T-cell (primary cell): ENCODE measurements at regions not wholly inside any gene's neighbourhood (a gene's known extent, or its start where the extent isn't known, plus 50 kb on each side); places are given as distances from the start of the nearest gene placed in this dataset.

ENCODE experiments used
- ATAC-seq, 4 experiments: fragments of 200-7000 bp in 3 of 4; fragments of 150-1000 bp in 1 of 4; cut with Tn5 transposase; replicated peaks in 1 of 4; 1 replicate in 3 of 4; 2 replicates in 1 of 4; pipeline ENCODE4 v1.10.0; 2021; ENCODE audit warnings: moderate library complexity in 3 of 4, mild to moderate bottlenecking in 2 of 4, moderate number of reproducible peaks in 1 of 4
- CTCF ChIA-PET, 2 donors: fragments of 300-600 bp; sonication (Branson Sonifier 250); formaldehyde crosslinking; loops; one replicate each; lab custom pipeline; 2022; ENCODE audit warnings: antibody characterized with exemption in 2 of 2; lab: Charles Lee
- POLR2A ChIA-PET, 2 donors: fragments of 300-600 bp; sonication (Branson Sonifier 250); formaldehyde crosslinking; loops; one replicate each; lab custom pipeline; 2022; ENCODE audit warnings: antibody characterized with exemption in 2 of 2; lab: Charles Lee
- DNase-seq, 35 experiments: peaks; one replicate each; pipeline versions ENCODE4 v3.0.0 to v3.0.0-alpha.2; 2013 to 2023
- H3K27ac ChIP-seq: one replicate; pipeline ENCODE4 v1.5.1; 2013; ENCODE audit warnings: low read length
- H3K27me3 ChIP-seq, 2 experiments: replicated peaks in 1 of 2; 1 replicate in 1 of 2; 2 replicates in 1 of 2; pipeline versions ENCODE4 v1.6.1 to v1.7.0; 2013; ENCODE audit warnings: low read length in 1 of 2, mixed read lengths in 1 of 2; ENCODE audit not compliant: control insufficient read depth in 2 of 2, insufficient read depth in 2 of 2; ENCODE audit errors: extremely low read depth in 1 of 2
- H3K36me3 ChIP-seq, 2 donors: 1 replicate in 1 of 2; 2 replicates in 1 of 2; pipeline versions ENCODE4 v1.6.1 to v1.7.0; 2013; ENCODE audit warnings: low read length in 1 of 2; ENCODE audit not compliant: control insufficient read depth in 2 of 2, insufficient read depth in 1 of 2; ENCODE audit errors: extremely low read depth in 1 of 2
- H3K4me1 ChIP-seq, 2 experiments: 1 replicate in 1 of 2; 2 replicates in 1 of 2; pipeline versions ENCODE4 v1.6.1 to v1.7.0; 2013; ENCODE audit warnings: low read length in 2 of 2, mixed read lengths in 1 of 2; ENCODE audit not compliant: insufficient read depth in 2 of 2, control insufficient read depth in 1 of 2; ENCODE audit errors: extremely low read depth in 1 of 2
- H3K4me3 ChIP-seq, 2 donors: 1 replicate in 1 of 2; 2 replicates in 1 of 2; pipeline versions ENCODE4 v1.5.1 to v1.7.0; 2013; ENCODE audit warnings: mild to moderate bottlenecking in 2 of 2, low read length in 1 of 2, moderate library complexity in 1 of 2; ENCODE audit not compliant: control insufficient read depth in 1 of 2; ENCODE audit errors: extremely low read depth in 1 of 2
- H3K9me3 ChIP-seq: 2 replicates; pipeline ENCODE4 v1.7.0; 2013
- H3K27ac Mint-ChIP-seq, 2 donors: one replicate each; pipeline ENCODE4 v1.8.0; 2020 to 2021; ENCODE audit warnings: mild to moderate bottlenecking in 2 of 2, mixed read lengths in 2 of 2
- H3K27me3 Mint-ChIP-seq, 2 donors: one replicate each; pipeline ENCODE4 v1.8.0; 2021 to 2022; ENCODE audit warnings: mixed read lengths in 2 of 2
- H3K36me3 Mint-ChIP-seq: one replicate; pipeline ENCODE4 v1.8.0; 2021; ENCODE audit warnings: mixed read lengths
- H3K4me1 Mint-ChIP-seq, 3 donors: one replicate each; pipeline ENCODE4 v1.8.0; 2020 to 2022; ENCODE audit warnings: mixed read lengths in 3 of 3, mild to moderate bottlenecking in 1 of 3
- H3K4me3 Mint-ChIP-seq, 3 donors: one replicate each; pipeline ENCODE4 v1.8.0; 2020 to 2022; ENCODE audit warnings: mild to moderate bottlenecking in 3 of 3, mixed read lengths in 3 of 3, moderate library complexity in 3 of 3
- H3K9me3 Mint-ChIP-seq, 3 donors: one replicate each; pipeline ENCODE4 v1.8.0; 2020 to 2022; ENCODE audit warnings: mixed read lengths in 3 of 3
- WGBS: methylation state at CpG from one replicate; pipeline ENCODE4 v1.1.5; 2013; ENCODE audit warnings: missing lambda C conversion rate; ENCODE audit not compliant: insufficient coverage; 5-methylcytosine and 5-hydroxymethylcytosine counted together

DNA sequence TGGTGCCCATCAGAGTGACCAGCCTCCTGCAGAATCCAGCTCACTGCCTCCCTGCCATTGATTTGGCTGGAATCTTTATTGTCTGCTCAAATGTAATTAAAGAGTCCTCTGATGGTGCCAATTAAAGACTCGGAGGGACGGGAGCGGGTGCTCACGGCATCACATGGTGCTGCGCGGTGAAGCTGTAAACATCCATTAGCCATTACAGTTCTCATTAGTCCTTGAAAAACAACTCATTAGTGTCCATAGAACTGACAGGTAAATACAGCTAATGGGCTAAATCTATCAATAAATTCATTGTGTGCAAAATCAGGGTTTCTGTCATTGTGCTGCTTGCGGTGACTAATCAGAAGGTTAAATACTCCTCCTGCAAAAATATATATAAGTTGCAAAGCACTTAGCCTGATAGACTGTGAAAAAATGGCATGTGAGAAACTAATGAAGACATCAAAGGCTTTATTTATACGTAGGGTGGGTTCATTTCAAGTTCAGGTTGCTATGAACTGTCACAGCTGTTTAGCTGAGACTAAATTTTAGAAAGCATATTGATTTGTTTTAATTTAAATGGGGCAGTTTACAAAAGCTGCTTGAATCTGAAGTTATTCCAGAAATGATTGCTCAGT, 289.8 kb upstream of the POU3F1 start:
- ChIA-PET POLR2A (no interaction called here), CTCF (no interaction called here)
- Histone ChIP-seq H3K4me1 (no peaks in the 10 kb centered on the region), H3K9me3 (no peaks in the 10 kb centered on the region), H3K4me3 (no peak overlapping the region), H3K27ac (no peak overlapping the region), H3K27me3 (peaks cover 0 to 30% of the 10 kb centered on the region in 2 experiments), H3K36me3 (no peaks in the 10 kb centered on the region)
- H3K27me3 Mint-ChIP-seq: peaks cover 22 to 23% of the 10 kb centered on the region in 2 donors
- no peaks in the 10 kb centered on the region for H3K36me3 Mint-ChIP-seq
- 81% methylated on average over 6 of the region's 8 CpGs for WGBS
- DNase-seq (no peak), ATAC-seq (no peak)
- no peaks in the 10 kb centered on the region for H3K9me3 Mint-ChIP-seq
- H3K4me1 Mint-ChIP-seq: peaks cover 0 to 10% (median 0%) of the 10 kb centered on the region in 3 donors
- no peak overlapping the region for H3K27ac Mint-ChIP-seq
- no peak overlapping the region for H3K4me3 Mint-ChIP-seq

DNA sequence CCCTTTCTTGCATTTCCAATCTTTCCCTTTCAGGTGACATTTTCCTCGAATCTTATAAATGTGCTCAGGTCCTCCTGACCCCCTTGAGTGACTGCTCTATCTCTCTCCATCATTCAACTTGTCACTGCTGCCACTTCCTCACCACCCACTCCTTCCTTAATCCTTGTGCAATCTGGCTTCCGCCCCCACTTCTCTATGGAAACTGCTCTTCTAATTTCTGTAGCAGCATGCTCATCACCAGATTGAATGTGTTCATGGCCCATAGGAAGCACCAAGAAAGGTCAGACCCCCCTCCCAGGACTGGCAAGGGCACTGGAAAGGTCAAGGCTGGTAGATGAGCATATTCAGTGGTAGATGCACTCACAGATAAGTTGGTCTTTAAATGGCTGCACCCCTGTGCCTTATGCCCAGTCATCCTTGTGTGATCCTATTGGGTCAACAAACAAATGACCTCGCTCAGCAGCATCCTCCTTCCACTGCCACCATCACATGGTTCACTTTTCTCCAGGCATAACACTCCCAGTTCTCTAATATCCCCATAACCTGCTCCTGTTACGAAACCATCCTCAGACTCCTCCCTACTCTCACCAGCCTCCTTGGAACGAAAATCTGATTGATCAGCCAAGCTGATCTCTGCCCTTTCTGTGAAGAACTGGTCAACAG, 288.5 kb upstream of the POU3F1 start:
- Histone ChIP-seq H3K27ac (no peak overlapping the region), H3K27me3 (peaks cover 0 to 28% of the 10 kb centered on the region in 2 experiments), H3K4me1 (no peaks in the 10 kb centered on the region), H3K36me3 (no peaks in the 10 kb centered on the region), H3K9me3 (no peaks in the 10 kb centered on the region), H3K4me3 (no peak overlapping the region)
- Mint-ChIP-seq H3K4me1 (peaks cover 0 to 10% (median 0%) of the 10 kb centered on the region in 3 donors), H3K27ac (no peak overlapping the region), H3K36me3 (no peaks in the 10 kb centered on the region), H3K9me3 (no peaks in the 10 kb centered on the region), H3K27me3 (peaks cover 18% of the 10 kb centered on the region in 2 donors), H3K4me3 (no peak overlapping the region)
- ChIA-PET POLR2A (no interaction called here), CTCF (no interaction called here)
- DNase-seq (no peak), ATAC-seq (no peak)
- WGBS: 16% methylated on average over 4 of the region's 5 CpGs

DNA sequence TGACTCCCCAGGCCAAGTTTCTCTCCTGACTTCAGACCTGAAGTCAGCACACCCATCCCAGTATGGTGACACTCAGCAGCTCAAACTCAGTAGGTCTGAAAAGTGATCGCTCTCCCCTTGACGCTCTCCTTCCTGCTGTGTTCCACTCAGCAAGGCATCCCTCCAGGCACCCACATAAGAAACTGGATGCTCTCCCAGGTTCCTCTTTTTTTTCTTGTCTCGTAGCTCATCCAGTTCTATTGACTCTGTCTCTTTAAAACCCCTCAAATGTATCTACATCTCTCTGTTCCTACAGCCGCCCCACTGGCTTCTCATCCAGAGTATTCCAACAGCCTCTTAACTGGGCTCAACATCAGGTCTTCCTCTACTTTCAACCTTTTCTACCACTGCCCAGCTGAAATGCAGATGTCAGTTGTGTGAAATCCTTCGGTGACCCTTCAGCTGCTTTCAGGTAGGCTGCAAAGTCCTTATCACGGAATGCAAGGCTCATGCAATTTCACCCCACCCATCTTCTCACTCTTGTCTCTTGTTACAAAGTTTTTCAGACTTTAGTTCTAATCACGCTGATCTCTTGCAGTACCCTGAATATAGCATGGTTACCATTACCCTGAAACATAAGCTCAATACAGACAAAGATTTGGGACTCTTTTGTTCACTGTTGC, 286.2 kb upstream of the POU3F1 start:
- no peaks in the 10 kb centered on the region for H3K36me3 ChIP-seq
- H3K27me3 ChIP-seq: peaks cover 0 to 33% of the 10 kb centered on the region in 2 experiments
- Mint-ChIP-seq H3K4me3 (no peak overlapping the region), H3K27me3 (peaks cover 13 to 18% of the 10 kb centered on the region in 2 donors), H3K9me3 (no peaks in the 10 kb centered on the region), H3K4me1 (peaks cover 0 to 10% (median 0%) of the 10 kb centered on the region in 3 donors), H3K27ac (no peak overlapping the region), H3K36me3 (no peaks in the 10 kb centered on the region)
- DNase-seq (no peak), ATAC-seq (no peak)
- H3K9me3 ChIP-seq: no peaks in the 10 kb centered on the region
- 78% methylated on average over 6 of the region's 7 CpGs for WGBS
- no peak overlapping the region for H3K4me3 ChIP-seq
- ChIA-PET POLR2A (no interaction called here), CTCF (no interaction called here)
- no peak overlapping the region for H3K27ac ChIP-seq
- H3K4me1 ChIP-seq: no peaks in the 10 kb centered on the region

DNA sequence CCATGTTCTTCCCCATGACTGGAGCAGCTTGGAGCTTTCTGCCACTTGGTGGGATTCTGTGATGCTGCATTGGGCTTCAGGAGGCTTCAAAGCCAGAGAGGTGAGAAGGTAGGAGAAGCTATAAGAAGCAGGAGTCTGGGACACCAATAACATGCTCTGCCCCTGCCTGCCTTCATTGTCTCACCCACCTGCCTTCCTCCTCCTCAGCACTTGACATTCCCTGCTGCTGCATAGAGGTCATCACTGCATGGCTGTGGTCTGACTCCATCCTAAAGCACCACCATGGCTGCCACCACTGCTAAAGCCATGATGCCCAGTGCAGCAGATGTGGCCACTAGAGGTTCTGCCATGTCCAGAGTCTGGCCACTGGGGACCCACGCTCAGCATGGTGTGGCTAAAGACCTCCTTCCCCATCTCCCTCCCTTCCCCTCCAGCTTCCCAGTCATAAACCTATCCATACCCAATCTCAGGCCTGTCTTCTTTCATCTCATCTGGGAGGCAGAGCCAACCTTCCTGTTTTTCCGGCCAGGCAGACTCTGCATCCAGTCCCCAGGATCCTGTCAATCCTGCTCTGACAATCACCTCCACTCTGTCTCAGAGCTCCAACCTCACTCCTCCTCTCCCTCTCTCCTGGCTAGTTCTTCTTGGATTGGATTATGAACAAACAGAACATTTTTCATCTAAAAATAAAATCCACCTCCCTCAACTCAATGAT, 285.1 kb upstream of the POU3F1 start:
- WGBS: 77% methylated on average over 2 of the region's 2 CpGs
- H3K36me3 Mint-ChIP-seq: no peaks in the 10 kb centered on the region
- CTCF ChIA-PET: no interaction called here

DNA sequence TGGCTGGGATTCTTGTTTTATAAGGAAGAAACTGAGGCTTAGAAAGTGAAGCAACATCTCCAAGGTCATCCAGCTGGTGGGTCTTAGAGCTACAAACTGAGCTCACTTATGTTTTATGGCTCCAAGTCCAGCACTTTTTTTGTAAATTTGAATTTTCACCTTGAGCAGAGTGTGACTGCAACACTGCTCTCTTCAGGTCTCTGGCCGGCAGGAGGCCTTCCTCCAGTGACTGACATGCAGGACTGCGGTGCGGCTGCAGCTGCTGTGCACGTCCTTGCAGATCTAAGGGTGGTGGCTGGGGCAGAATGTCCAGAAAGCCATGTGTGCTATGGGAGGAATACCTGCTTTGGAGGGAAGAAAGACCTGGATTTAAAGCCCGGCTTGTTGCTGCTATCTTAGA, 284.2 kb upstream of the POU3F1 start:
- Mint-ChIP-seq H3K4me1 (peaks cover 0 to 10% (median 0%) of the 10 kb centered on the region in 3 donors), H3K36me3 (no peaks in the 10 kb centered on the region), H3K9me3 (no peaks in the 10 kb centered on the region), H3K4me3 (no peak overlapping the region), H3K27me3 (peaks cover 23 to 27% of the 10 kb centered on the region in 2 donors), H3K27ac (no peak overlapping the region)
- POLR2A ChIA-PET: no interaction called here
- H3K4me1 ChIP-seq: no peaks in the 10 kb centered on the region
- ATAC-seq: no peak
- no peak overlapping the region for H3K4me3 ChIP-seq
- DNase-seq: no peak
- H3K9me3 ChIP-seq: no peaks in the 10 kb centered on the region
- CTCF ChIA-PET: no interaction called here
- H3K27ac ChIP-seq: no peak overlapping the region
- H3K27me3 ChIP-seq: peaks cover 0 to 35% of the 10 kb centered on the region in 2 experiments
- 93% methylated on average over 3 of the region's 5 CpGs for WGBS
- no peaks in the 10 kb centered on the region for H3K36me3 ChIP-seq

More for the DNA sequence above, 285.1 kb upstream of the POU3F1 start:
- Histone ChIP-seq H3K27me3 (peaks cover 0 to 32% of the 10 kb centered on the region in 2 experiments), H3K4me1 (no peaks in the 10 kb centered on the region), H3K4me3 (no peak overlapping the region), H3K36me3 (no peaks in the 10 kb centered on the region), H3K9me3 (no peaks in the 10 kb centered on the region), H3K27ac (no peak overlapping the region)
- Mint-ChIP-seq H3K27ac (no peak overlapping the region), H3K4me1 (peaks cover 0 to 10% (median 0%) of the 10 kb centered on the region in 3 donors), H3K4me3 (no peak overlapping the region), H3K9me3 (no peaks in the 10 kb centered on the region), H3K27me3 (peaks cover 19 to 23% of the 10 kb centered on the region in 2 donors)
- ATAC-seq (no peak), DNase-seq (no peak)
- POLR2A ChIA-PET: no interaction called here

DNA sequence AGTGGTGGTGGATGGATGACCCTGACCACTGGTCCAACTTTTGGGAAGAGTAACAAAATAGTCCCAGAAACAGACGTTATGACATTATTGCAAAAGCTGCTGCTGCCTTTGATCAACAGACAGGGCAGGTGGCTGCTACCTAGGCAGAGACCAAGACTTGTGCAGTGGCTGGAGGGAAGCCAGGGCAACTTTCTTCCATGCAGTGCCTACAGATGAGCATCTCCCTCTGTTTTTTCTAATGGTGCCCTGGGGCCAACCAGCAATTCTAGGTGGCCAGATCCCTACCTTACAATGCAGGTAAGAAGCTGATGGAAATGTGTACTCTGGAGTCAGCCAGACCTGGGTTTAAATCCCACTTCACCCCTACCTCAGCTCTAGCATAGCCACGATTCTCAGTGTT, 283.1 kb upstream of the POU3F1 start:
- H3K36me3 Mint-ChIP-seq: no peaks in the 10 kb centered on the region
- DNase-seq (no peak), ATAC-seq (no peak)
- no peak overlapping the region for H3K27ac Mint-ChIP-seq
- Histone ChIP-seq H3K36me3 (no peaks in the 10 kb centered on the region), H3K27ac (no peak overlapping the region), H3K4me3 (no peak overlapping the region), H3K9me3 (no peaks in the 10 kb centered on the region), H3K4me1 (no peaks in the 10 kb centered on the region), H3K27me3 (peaks cover 0 to 34% of the 10 kb centered on the region in 2 experiments)
- peaks cover 26 to 31% of the 10 kb centered on the region in 2 donors for H3K27me3 Mint-ChIP-seq
- no peak overlapping the region for H3K4me3 Mint-ChIP-seq
- H3K9me3 Mint-ChIP-seq: no peaks in the 10 kb centered on the region
- WGBS: 15% methylated on average over 1 of the region's 2 CpGs
- ChIA-PET POLR2A (no interaction called here), CTCF (no interaction called here)
- H3K4me1 Mint-ChIP-seq: peaks cover 0 to 3% (median 0%) of the 10 kb centered on the region in 3 donors
